Heart left ventricle (tissue), 13 donors: ENCODE measurements at regions not wholly inside any gene's neighbourhood (a gene's known extent, or its start where the extent isn't known, plus 50 kb on each side); places are given as distances from the start of the nearest gene placed in this dataset.

Experiments used
- POLR2A ChIP-seq, 2 donors: fragments of 450-650 bp; IDR thresholded peaks; one replicate each; pipeline ENCODE4 v1.6.1; 2017; ENCODE audit warnings: antibody characterized with exemption in 2 of 2, mild to moderate bottlenecking in 2 of 2, moderate library complexity in 2 of 2
- TF ChIP-seq, protein P1 (sequence below), 12 donors: fragments of 200-600 bp; sonication (generic) in 4 of 12; IDR thresholded peaks; one replicate each; pipeline versions ENCODE4 v1.5.0 to v1.8.0; 2018 to 2022; ENCODE audit warnings: antibody characterized with exemption in 12 of 12, mild to moderate bottlenecking in 5 of 12
- donor health status: ischemic (EF 13 %, LVEDD 7.1; RV severe dilation, severe dysfunction).
- donor health status: DM: no; HTN: yes; CAD: no.
- donor health status: DM: no; HTN: no; CAD: no.
- donor health status: ischemic (EF 25% LVEDD 6.9; RV normal size, moderate dysfunction).
- donor health status: ischemic (EF 25% LVEDD 5.7; RV mildly dilated, moderate dysfunction).
- donor health status: ischemic (EF 35%, LVEDD 5.7; RV mildly dilated, moderate dysfunction).
- donor health status: nonischemic (EF 11% LVEDD 7.7; RV severe dilation, severe dysfunction).
- donor health status: DM: yes; HTN: yes; CAD: no.
- donor health status: PGD.
- donor health status: ischemic (EF 29% LVEDD 5.4; RV normal size, mild dysfunction).
- donor health status: nonischemic (EF 23%, LVEDD 6.1; RV moderate dilation, normal function).

DNA sequence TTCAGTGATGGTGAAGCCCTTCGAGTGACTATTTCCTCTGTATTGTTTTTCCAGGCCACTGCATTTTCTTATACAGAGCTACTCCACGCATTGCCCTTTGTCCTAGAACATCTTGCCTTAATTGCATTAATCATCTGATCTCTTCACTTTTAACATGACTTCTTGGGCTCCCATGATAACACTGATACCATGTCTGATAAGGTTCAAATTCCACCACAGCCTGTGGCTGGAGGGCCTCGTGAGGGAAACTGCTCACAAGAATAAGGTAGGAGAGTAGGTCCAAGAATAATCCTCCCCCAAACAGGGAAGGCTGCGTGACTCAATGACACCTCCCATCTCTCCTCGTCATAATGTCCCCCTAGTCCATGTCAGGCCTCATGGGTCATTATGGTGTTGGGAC is 165.5 kb upstream of the ECI2 start:
- TF ChIP-seq, protein P1, sequence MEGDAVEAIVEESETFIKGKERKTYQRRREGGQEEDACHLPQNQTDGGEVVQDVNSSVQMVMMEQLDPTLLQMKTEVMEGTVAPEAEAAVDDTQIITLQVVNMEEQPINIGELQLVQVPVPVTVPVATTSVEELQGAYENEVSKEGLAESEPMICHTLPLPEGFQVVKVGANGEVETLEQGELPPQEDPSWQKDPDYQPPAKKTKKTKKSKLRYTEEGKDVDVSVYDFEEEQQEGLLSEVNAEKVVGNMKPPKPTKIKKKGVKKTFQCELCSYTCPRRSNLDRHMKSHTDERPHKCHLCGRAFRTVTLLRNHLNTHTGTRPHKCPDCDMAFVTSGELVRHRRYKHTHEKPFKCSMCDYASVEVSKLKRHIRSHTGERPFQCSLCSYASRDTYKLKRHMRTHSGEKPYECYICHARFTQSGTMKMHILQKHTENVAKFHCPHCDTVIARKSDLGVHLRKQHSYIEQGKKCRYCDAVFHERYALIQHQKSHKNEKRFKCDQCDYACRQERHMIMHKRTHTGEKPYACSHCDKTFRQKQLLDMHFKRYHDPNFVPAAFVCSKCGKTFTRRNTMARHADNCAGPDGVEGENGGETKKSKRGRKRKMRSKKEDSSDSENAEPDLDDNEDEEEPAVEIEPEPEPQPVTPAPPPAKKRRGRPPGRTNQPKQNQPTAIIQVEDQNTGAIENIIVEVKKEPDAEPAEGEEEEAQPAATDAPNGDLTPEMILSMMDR (IDR thresholded peaks at IDR 0.05): no peak
- TF ChIP-seq POLR2A (IDR thresholded peaks at IDR 0.05): no peak
